OCI-LY1 (cell line): ENCODE measurements at regions not wholly inside any gene's neighbourhood (a gene's known extent, or its start where the extent isn't known, plus 50 kb on each side); places are given as distances from the start of the nearest gene placed in this dataset.

Experiments used
- H2AFZ ChIP-seq: fragments of 200-600 bp; sonication (generic), shearing (Covaris generic); 2 replicates; pipeline ENCODE4 v1.6.0; 2014; ENCODE audit warnings: antibody characterized with exemption, mild to moderate bottlenecking, low read length
- H3F3A ChIP-seq: fragments of 200-600 bp; sonication (generic), shearing (Covaris generic); 2 replicates; pipeline ENCODE4 v1.6.0; 2014; ENCODE audit warnings: mild to moderate bottlenecking, antibody characterized with exemption, low read length, moderate library complexity; ENCODE audit not compliant: insufficient read depth
- H3K27ac ChIP-seq: fragments of 200-600 bp; sonication (generic); 2 replicates; pipeline ENCODE4 v1.5.1; 2014; ENCODE audit warnings: low read length, mixed run types, mild to moderate bottlenecking, low read depth; ENCODE audit not compliant: poor library complexity, severe bottlenecking
- H3K27me3 ChIP-seq: fragments of 200-600 bp; sonication (generic); 2 replicates; pipeline ENCODE4 v1.6.0; 2014; ENCODE audit warnings: antibody characterized with exemption, mild to moderate bottlenecking, low read length, moderate library complexity; ENCODE audit not compliant: insufficient read depth
- H3K36me3 ChIP-seq: fragments of 200-600 bp; sonication (generic); 2 replicates; pipeline ENCODE4 v1.6.1; 2014; ENCODE audit warnings: mild to moderate bottlenecking, antibody characterized with exemption, low read length, moderate library complexity, mixed read lengths; ENCODE audit not compliant: insufficient read depth
- H3K4me1 ChIP-seq: fragments of 200-600 bp; sonication (generic); 2 replicates; pipeline ENCODE4 v1.5.1; 2014; ENCODE audit warnings: mild to moderate bottlenecking, low read length, moderate library complexity; ENCODE audit not compliant: insufficient read depth, severe bottlenecking
- H3K4me2 ChIP-seq: fragments of 200-600 bp; sonication (generic), shearing (Covaris generic); 2 replicates; pipeline ENCODE4 v1.6.1; 2014; ENCODE audit warnings: low read length
- H3K4me3 ChIP-seq: fragments of 200-600 bp; sonication (generic); 2 replicates; pipeline ENCODE4 v1.5.1; 2014; ENCODE audit warnings: low read length, low read depth, mild to moderate bottlenecking, mixed read lengths; ENCODE audit not compliant: poor library complexity, severe bottlenecking
- H3K79me2 ChIP-seq: fragments of 200-600 bp; shearing (Covaris generic); 2 replicates; pipeline ENCODE4 v1.6.1; 2016; ENCODE audit warnings: mixed run types, low read length, mixed read lengths; ENCODE audit not compliant: insufficient read depth
- H3K9ac ChIP-seq: fragments of 200-600 bp; sonication (generic), shearing (Covaris generic); 2 replicates; pipeline ENCODE4 v1.6.1; 2014; ENCODE audit warnings: mild to moderate bottlenecking, low read length, mixed read lengths
- H3K9me2 ChIP-seq: fragments of 200-600 bp; sonication (generic), shearing (Covaris generic); 2 replicates; pipeline ENCODE4 v1.6.1; 2014; ENCODE audit warnings: low read depth, mild to moderate bottlenecking, low read length, mixed read lengths
- H3K9me3 ChIP-seq: fragments of 200-600 bp; shearing (Covaris generic); 2 replicates; pipeline ENCODE4 v1.6.1; 2014; ENCODE audit warnings: low read length, mixed read lengths
- H4K20me1 ChIP-seq: fragments of 200-600 bp; sonication (generic), shearing (Covaris generic); 2 replicates; pipeline ENCODE4 v1.6.0; 2016; ENCODE audit warnings: mild to moderate bottlenecking, low read length; ENCODE audit not compliant: insufficient read depth
- EZH2 ChIP-seq: fragments of 200-600 bp; sonication (generic), shearing (Covaris generic); IDR thresholded peaks from 2 replicates; pipeline ENCODE4 v1.8.0; 2017; ENCODE audit warnings: borderline replicate concordance, mixed run types, mild to moderate bottlenecking, antibody characterized with exemption, low read length, moderate library complexity, mixed read lengths
- TF ChIP-seq, protein P1 (sequence below): fragments of 200-600 bp; sonication (generic), shearing (Covaris generic); IDR thresholded peaks from 2 replicates; pipeline ENCODE4 v1.5.1; 2017; ENCODE audit warnings: mild to moderate bottlenecking, antibody characterized with exemption, low read length, moderate library complexity, mixed read lengths

DNA sequence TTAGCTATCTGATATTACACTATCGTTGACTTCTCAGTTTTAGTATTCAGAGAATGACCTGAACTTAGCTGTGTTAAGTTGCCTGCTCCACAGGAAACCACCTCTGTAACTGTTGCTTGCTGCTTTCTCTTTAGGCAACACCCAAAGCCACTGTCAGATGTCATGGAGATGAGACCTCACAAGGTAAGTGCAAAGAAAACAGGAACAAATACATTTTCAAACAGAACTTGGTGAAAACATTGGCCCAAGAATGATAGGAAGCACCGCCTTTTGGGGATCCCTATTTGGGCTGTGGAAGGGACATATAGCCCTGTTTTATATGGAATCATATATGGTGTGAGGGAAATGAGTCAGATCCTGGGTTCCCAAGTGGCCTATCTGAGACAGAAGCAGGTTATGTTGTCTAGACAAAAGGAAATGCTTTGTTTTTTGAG, 143.4 kb downstream of the UBE2E3 start:
- Histone ChIP-seq H3K9me2 (no peaks in the 10 kb centered on the region), H3K4me1 (peaks cover 19% of the 10 kb centered on the region), H3K9ac (no peak overlapping the region), H3K79me2 (no peaks in the 10 kb centered on the region), H3F3A (no peaks in the 10 kb centered on the region), H3K36me3 (no peaks in the 10 kb centered on the region), H3K9me3 (no peaks in the 10 kb centered on the region), H3K4me2 (peak overlapping the region; percentile 3), H3K27ac (peak overlapping the region; percentile 14), H3K27me3 (no peaks in the 10 kb centered on the region), H4K20me1 (no peaks in the 10 kb centered on the region), H3K4me3 (no peak overlapping the region), H2AFZ (peak overlapping the region; percentile 83; the same call in 1 of the 2 replicates)
- TF ChIP-seq, protein P1, sequence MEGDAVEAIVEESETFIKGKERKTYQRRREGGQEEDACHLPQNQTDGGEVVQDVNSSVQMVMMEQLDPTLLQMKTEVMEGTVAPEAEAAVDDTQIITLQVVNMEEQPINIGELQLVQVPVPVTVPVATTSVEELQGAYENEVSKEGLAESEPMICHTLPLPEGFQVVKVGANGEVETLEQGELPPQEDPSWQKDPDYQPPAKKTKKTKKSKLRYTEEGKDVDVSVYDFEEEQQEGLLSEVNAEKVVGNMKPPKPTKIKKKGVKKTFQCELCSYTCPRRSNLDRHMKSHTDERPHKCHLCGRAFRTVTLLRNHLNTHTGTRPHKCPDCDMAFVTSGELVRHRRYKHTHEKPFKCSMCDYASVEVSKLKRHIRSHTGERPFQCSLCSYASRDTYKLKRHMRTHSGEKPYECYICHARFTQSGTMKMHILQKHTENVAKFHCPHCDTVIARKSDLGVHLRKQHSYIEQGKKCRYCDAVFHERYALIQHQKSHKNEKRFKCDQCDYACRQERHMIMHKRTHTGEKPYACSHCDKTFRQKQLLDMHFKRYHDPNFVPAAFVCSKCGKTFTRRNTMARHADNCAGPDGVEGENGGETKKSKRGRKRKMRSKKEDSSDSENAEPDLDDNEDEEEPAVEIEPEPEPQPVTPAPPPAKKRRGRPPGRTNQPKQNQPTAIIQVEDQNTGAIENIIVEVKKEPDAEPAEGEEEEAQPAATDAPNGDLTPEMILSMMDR: no peak
- TF ChIP-seq EZH2: no peak

DNA sequence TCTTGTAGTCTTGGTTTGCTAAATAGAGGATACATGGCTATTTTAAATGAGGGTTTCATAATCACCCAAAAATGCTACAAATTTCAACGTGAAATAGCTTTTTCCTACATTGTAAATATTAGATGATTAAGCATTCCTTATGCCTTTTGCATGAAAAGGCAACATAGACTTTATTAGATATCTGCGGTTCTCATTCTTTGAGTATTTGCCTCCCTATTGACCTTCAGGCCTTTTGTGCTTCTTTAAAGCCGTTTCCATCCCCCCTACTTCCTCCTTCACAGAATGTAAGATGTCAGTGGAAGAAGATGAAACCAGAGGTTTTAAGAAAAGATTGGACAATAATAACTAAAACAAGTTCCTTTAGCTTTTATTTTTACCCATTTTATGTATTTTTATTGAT, 144.1 kb downstream of the UBE2E3 start:
- peak overlapping the region; percentile 34 for H3K27ac ChIP-seq
- no peaks in the 10 kb centered on the region for H3K36me3 ChIP-seq
- no peaks in the 10 kb centered on the region for H3K9me3 ChIP-seq
- H3K27me3 ChIP-seq: no peaks in the 10 kb centered on the region
- 0 out of 2 replicates have a peak overlapping the region, but pooled peaks have one; percentile 50 for H2AFZ ChIP-seq
- H3K4me2 ChIP-seq: peak overlapping the region; percentile 3
- no peaks in the 10 kb centered on the region for H3K79me2 ChIP-seq
- H3F3A ChIP-seq: no peaks in the 10 kb centered on the region
- no peak overlapping the region for H3K9ac ChIP-seq
- no peaks in the 10 kb centered on the region for H4K20me1 ChIP-seq
- TF ChIP-seq, protein P1: no peak
- TF ChIP-seq EZH2: no peak
- no peak overlapping the region for H3K4me3 ChIP-seq
- peaks cover 19% of the 10 kb centered on the region for H3K4me1 ChIP-seq
- H3K9me2 ChIP-seq: no peaks in the 10 kb centered on the region

DNA sequence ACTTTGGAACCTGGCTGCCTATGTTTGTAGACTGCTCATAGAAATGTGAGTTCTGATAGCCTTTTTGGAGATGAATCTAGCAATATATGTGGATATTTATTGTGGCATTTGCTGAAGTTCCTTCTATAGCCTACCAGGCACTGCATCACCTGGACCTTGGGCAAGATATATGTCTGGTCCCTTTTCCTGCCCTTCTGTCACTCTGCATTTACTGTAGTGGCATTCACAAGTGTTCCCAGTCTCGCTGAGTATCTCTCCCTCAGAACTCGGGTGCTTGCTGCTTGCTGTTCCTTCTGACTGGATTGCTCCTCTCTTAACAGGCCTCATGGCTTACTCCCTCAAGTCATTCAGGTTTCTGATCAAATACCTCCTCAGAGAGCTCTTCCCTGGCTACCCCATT, 145.0 kb downstream of the UBE2E3 start:
- H3K4me2 ChIP-seq: no peak overlapping the region
- no peaks in the 10 kb centered on the region for H3K9me2 ChIP-seq
- 0 out of 2 replicates have a peak overlapping the region, but pooled peaks have one; percentile 50 for H2AFZ ChIP-seq
- no peaks in the 10 kb centered on the region for H4K20me1 ChIP-seq
- H3K36me3 ChIP-seq: no peaks in the 10 kb centered on the region
- H3F3A ChIP-seq: no peaks in the 10 kb centered on the region
- no peaks in the 10 kb centered on the region for H3K9me3 ChIP-seq
- no peak overlapping the region for H3K4me3 ChIP-seq
- H3K79me2 ChIP-seq: no peaks in the 10 kb centered on the region
- peak overlapping the region; percentile 34 for H3K27ac ChIP-seq
- no peak overlapping the region for H3K9ac ChIP-seq
- no peaks in the 10 kb centered on the region for H3K27me3 ChIP-seq
- H3K4me1 ChIP-seq: peaks cover 19% of the 10 kb centered on the region
- TF ChIP-seq EZH2: no peak
- TF ChIP-seq, protein P1: no peak
